Breast epithelium (tissue), 4 donors: ENCODE measurements at regions not wholly inside any gene's neighbourhood (a gene's known extent, or its start where the extent isn't known, plus 50 kb on each side); places are given as distances from the start of the nearest gene placed in this dataset.
"Not testable (repeated sequence)": the region's sequence is repeated elsewhere in the genome, so short reads cannot be mapped to it uniquely, and the experiment has no call there.

Experiments used
- DNase-seq, 2 donors: peaks; one replicate each; pipeline ENCODE4 v3.0.0-alpha.2; 2019; ENCODE audit warnings: low spot score in 2 of 2
- H3K27ac ChIP-seq, 2 donors: fragments of 200-600 bp; sonication (generic) in 1 of 2; one replicate each; pipeline ENCODE4 v1.5.1; 2016 to 2019; ENCODE audit warnings: mild to moderate bottlenecking in 1 of 2
- H3K27me3 ChIP-seq, 2 donors: fragments of 200-600 bp; sonication (generic) in 1 of 2; one replicate each; pipeline versions ENCODE4 v1.5.1 to v1.6.0; 2017 to 2019; ENCODE audit warnings: control low read depth in 1 of 2, mild to moderate bottlenecking in 1 of 2
- H3K36me3 ChIP-seq: fragments of 200-600 bp; one replicate; pipeline ENCODE4 v1.5.1; 2019
- H3K4me1 ChIP-seq, 2 donors: fragments of 200-600 bp; sonication (generic); one replicate each; pipeline ENCODE4 v1.5.1; 2016 to 2019; ENCODE audit warnings: control low read depth in 1 of 2
- H3K4me3 ChIP-seq, 3 donors: fragments of 200-600 bp; sonication (generic); 1 replicate in 2 of 3; 2 replicates in 1 of 3; pipeline ENCODE4 v1.5.1; 2016 to 2019; ENCODE audit warnings: mild to moderate bottlenecking in 3 of 3, moderate library complexity in 2 of 3
- H3K9me3 ChIP-seq, 2 donors: fragments of 200-600 bp; sonication (generic) in 1 of 2; one replicate each; pipeline ENCODE4 v1.5.1; 2016 to 2019; ENCODE audit warnings: control low read depth in 1 of 2
- CTCF ChIP-seq, 3 donors: fragments of 450-650 bp; IDR thresholded peaks; one replicate each; pipeline ENCODE4 v1.5.1; 2016 to 2017; ENCODE audit warnings: antibody characterized with exemption in 3 of 3, mild to moderate bottlenecking in 3 of 3, moderate library complexity in 3 of 3
- POLR2A ChIP-seq: fragments of 450-650 bp; IDR thresholded peaks from one replicate; pipeline ENCODE4 v1.6.1; 2016; ENCODE audit warnings: antibody characterized with exemption, mild to moderate bottlenecking, moderate library complexity
- POLR2AphosphoS5 ChIP-seq, 3 donors: sonication (generic); formaldehyde crosslinking; IDR thresholded peaks; one replicate each; pipeline ENCODE4 v1.6.1; 2017; ENCODE audit warnings: antibody characterized with exemption in 3 of 3
- intact Hi-C: fragments of 100-400 bp; cut with DNase I; formaldehyde crosslinking; loops from one replicate; pipeline ENCODE4 v1.15.1; 2023; ENCODE audit warnings: low total_unique reads

- intact Hi-C loops, result no loop called here
Observed at GRCh38 chr6:140500849-140501248, 1126.4 kb upstream of the CITED2 start.

GRCh38 chr6:140499607-140500006 is 1125.2 kb upstream of the CITED2 start:
- no peak for DNase-seq
- TF ChIP-seq CTCF (IDR thresholded peaks at IDR 0.05), result no peak
- no peak for TF ChIP-seq POLR2AphosphoS5 (IDR thresholded peaks at IDR 0.05)
- no peak for TF ChIP-seq POLR2A
- intact Hi-C loops, result no loop called here
- Histone ChIP-seq H3K27ac (no peak overlapping the region), H3K4me3 (no peak overlapping the region), H3K36me3 (no peaks in the 10 kb centered on the region), H3K27me3 (no peaks in the 10 kb centered on the region), H3K4me1 (no peaks in the 10 kb centered on the region), H3K9me3 (no peaks in the 10 kb centered on the region)

More at GRCh38 chr6:140500849-140501248, 1126.4 kb upstream of the CITED2 start:
- Histone ChIP-seq H3K27me3 (no peaks in the 10 kb centered on the region), H3K4me3 (no peak overlapping the region), H3K4me1 (no peaks in the 10 kb centered on the region), H3K36me3 (no peaks in the 10 kb centered on the region), H3K27ac (no peak overlapping the region), H3K9me3 (no peaks in the 10 kb centered on the region)
- no peak for TF ChIP-seq POLR2A
- TF ChIP-seq POLR2AphosphoS5 (IDR thresholded peaks at IDR 0.05), result no peak
- no peak for TF ChIP-seq CTCF (IDR thresholded peaks at IDR 0.05)
- no peak for DNase-seq

- H3K9me3 ChIP-seq, result no peaks in the 10 kb centered on the region
- no peak overlapping the region for H3K27ac ChIP-seq
- TF ChIP-seq POLR2AphosphoS5 (IDR thresholded peaks at IDR 0.05) (no peak), CTCF (IDR thresholded peaks at IDR 0.05) (no peak), POLR2A (no peak)
- H3K4me3 ChIP-seq, result no peak overlapping the region
- no peaks in the 10 kb centered on the region for H3K4me1 ChIP-seq
- no peaks in the 10 kb centered on the region for H3K27me3 ChIP-seq
- DNase-seq, result no peak
- no peaks in the 10 kb centered on the region for H3K36me3 ChIP-seq
- intact Hi-C loops, result no loop called here
Observed at GRCh38 chr6:140494321-140495108, 1120.1 kb upstream of the CITED2 start.

- H3K4me1 ChIP-seq, H3K27me3 ChIP-seq, intact Hi-C loops, H3K36me3 ChIP-seq, DNase-seq, H3K4me3 ChIP-seq, H3K9me3 ChIP-seq, H3K27ac ChIP-seq: not testable (repeated sequence)
Observed at GRCh38 chr6:140493470-140493869, 1119.0 kb upstream of the CITED2 start.

GRCh38 chr6:140490081-140490480 is 1115.6 kb upstream of the CITED2 start:
- TF ChIP-seq POLR2AphosphoS5 (IDR thresholded peaks at IDR 0.05) (no peak), CTCF (IDR thresholded peaks at IDR 0.05) (no peak), POLR2A (no peak)
- no peak overlapping the region for H3K27ac ChIP-seq
- no peak overlapping the region for H3K4me3 ChIP-seq
- H3K9me3 ChIP-seq, result peaks cover 6 to 9% of the 10 kb centered on the region in 2 donors
- H3K36me3 ChIP-seq, result no peaks in the 10 kb centered on the region
- no peaks in the 10 kb centered on the region for H3K27me3 ChIP-seq
- intact Hi-C loops, result no loop called here
- DNase-seq, result no peak
- no peaks in the 10 kb centered on the region for H3K4me1 ChIP-seq
